Left ventricle myocardium inferior (tissue), 1 donor: ENCODE measurements at regions not wholly inside any gene's neighbourhood (a gene's known extent, or its start where the extent isn't known, plus 50 kb on each side); places are given as distances from the start of the nearest gene placed in this dataset.
"Not testable (repeated sequence)": the region's sequence is repeated elsewhere in the genome, so short reads cannot be mapped to it uniquely, and the experiment has no call there.

Experiments used
- DNase-seq: peaks from one replicate; pipeline ENCODE4 v3.0.0-alpha.2; 2020
- H3K27ac ChIP-seq: fragments of 200-600 bp; replicated peaks from 2 replicates; pipeline ENCODE4 v1.8.0; 2021
- H3K27me3 ChIP-seq: fragments of 200-600 bp; 2 replicates; pipeline ENCODE4 v1.8.0; 2021; ENCODE audit warnings: low read depth
- H3K36me3 ChIP-seq: fragments of 200-600 bp; 2 replicates; pipeline ENCODE4 v1.8.0; 2021
- H3K4me1 ChIP-seq: fragments of 200-600 bp; 2 replicates; pipeline ENCODE4 v1.8.0; 2021
- H3K4me3 ChIP-seq: fragments of 200-600 bp; 2 replicates; pipeline ENCODE4 v1.8.0; 2021; ENCODE audit warnings: mild to moderate bottlenecking, moderate library complexity
- H3K9me3 ChIP-seq: fragments of 200-600 bp; replicated peaks from 2 replicates; pipeline ENCODE4 v1.8.0; 2021
- CTCF ChIP-seq: fragments of 200-600 bp; IDR thresholded peaks from 2 replicates; pipeline ENCODE4 v1.8.0; 2021; ENCODE audit warnings: antibody characterized with exemption, mild to moderate bottlenecking, borderline replicate concordance
- intact Hi-C: fragments of 100-400 bp; cut with micrococcal nuclease; formaldehyde crosslinking; loops from one replicate; pipeline ENCODE4 v1.11.0; 2022
- donor health status: DM: no; HTN: yes; CAD: no; lungs with severe emphysema.

GRCh38 chr7:13115157-13115772 lies 427.8 kb downstream of the ARL4A start:
- Histone ChIP-seq H3K4me3 (no peak overlapping the region), H3K36me3 (no peaks in the 10 kb centered on the region), H3K9me3 (peaks cover 2% of the 10 kb centered on the region), H3K27me3 (no peaks in the 10 kb centered on the region), H3K4me1 (peaks cover 10% of the 10 kb centered on the region), H3K27ac (no peak overlapping the region)
- DNase-seq = no peak
- TF ChIP-seq CTCF = no peak
- intact Hi-C loops = no loop called here

DNA sequence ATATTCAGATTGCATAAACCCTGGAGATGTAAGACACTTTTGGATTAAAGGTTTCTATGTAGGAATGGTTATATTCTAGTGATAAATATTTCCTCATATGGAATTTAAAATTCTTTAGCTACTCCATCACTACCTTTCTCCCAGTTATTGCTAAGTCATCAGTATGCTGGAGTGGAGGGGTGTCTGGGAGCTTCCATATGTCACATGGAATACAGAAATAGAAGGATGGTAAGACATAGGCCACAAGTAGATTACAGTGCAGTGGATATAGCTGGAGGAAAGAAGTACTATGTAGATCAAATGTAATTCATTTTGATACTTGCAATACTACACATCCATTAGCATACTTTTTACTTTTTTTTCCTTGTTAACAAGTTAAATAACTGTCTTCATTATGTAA lies 428.4 kb downstream of the ARL4A start:
- TF ChIP-seq CTCF = no peak
- H3K27me3 ChIP-seq = no peaks in the 10 kb centered on the region

DNA sequence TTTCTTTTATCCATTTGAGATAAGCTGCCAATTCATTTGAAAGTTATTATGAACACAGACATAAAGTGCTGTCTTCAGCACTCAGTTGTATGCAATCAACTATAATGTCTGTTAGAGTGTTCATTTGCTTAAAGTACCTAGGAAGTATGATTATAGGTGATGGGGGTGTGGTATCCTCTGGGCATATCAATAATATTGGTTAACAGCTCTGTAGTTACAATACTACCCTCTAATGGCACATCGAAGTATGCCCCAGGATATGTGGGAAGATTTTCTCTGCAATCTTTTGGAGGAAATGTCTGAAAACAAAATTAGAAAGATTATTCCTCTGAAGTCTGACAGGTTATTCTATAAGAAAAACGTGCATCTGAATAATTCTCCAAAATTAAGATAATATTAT lies 429.7 kb downstream of the ARL4A start:
- no peak overlapping the region for H3K4me3 ChIP-seq
- no peaks in the 10 kb centered on the region for H3K27me3 ChIP-seq
- peak; percentile 50 for TF ChIP-seq CTCF
- intact Hi-C loops = no loop called here
- no peaks in the 10 kb centered on the region for H3K36me3 ChIP-seq
- H3K27ac ChIP-seq = no peak overlapping the region
- DNase-seq = no peak
- H3K4me1 ChIP-seq = peaks cover 10% of the 10 kb centered on the region
- H3K9me3 ChIP-seq = peaks cover 6% of the 10 kb centered on the region

More for the DNA sequence above, 428.4 kb downstream of the ARL4A start:
- Histone ChIP-seq H3K9me3 (no peaks in the 10 kb centered on the region), H3K36me3 (no peaks in the 10 kb centered on the region), H3K4me1 (peaks cover 10% of the 10 kb centered on the region), H3K4me3 (no peak overlapping the region), H3K27ac (no peak overlapping the region)
- intact Hi-C loops = no loop called here
- DNase-seq = no peak

DNA sequence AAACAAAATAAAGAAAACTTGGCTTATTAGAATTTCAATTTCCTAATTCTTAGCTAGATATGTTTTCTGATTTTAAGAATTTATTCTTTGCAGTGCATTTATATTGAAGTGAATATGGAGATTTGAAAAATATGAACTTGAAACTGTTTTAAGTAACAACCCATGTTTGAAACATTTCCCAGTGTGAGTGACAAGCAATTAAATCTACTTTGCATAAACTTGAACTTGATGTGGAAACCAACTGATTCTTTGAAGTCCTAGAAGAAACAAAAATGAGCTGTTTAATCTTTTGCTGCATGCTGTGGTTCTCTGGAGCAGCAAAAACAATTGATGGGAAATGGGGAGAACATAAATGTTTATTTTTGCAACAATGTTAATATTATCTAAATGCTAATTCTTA lies 430.2 kb downstream of the ARL4A start:
- H3K27ac ChIP-seq = no peak overlapping the region
- DNase-seq = no peak
- intact Hi-C loops = no loop called here
- no peaks in the 10 kb centered on the region for H3K36me3 ChIP-seq
- TF ChIP-seq CTCF = no peak
- H3K27me3 ChIP-seq = no peaks in the 10 kb centered on the region
- peaks cover 10% of the 10 kb centered on the region for H3K9me3 ChIP-seq
- peaks cover 10% of the 10 kb centered on the region for H3K4me1 ChIP-seq
- no peak overlapping the region for H3K4me3 ChIP-seq

GRCh38 chr7:13124629-13125028 lies 437.2 kb downstream of the ARL4A start:
- H3K36me3 ChIP-seq, H3K27ac ChIP-seq, H3K4me3 ChIP-seq, H3K27me3 ChIP-seq, DNase-seq, H3K4me1 ChIP-seq, intact Hi-C loops: not testable (repeated sequence)
- H3K9me3 ChIP-seq = peaks cover 26% of the 10 kb centered on the region

DNA sequence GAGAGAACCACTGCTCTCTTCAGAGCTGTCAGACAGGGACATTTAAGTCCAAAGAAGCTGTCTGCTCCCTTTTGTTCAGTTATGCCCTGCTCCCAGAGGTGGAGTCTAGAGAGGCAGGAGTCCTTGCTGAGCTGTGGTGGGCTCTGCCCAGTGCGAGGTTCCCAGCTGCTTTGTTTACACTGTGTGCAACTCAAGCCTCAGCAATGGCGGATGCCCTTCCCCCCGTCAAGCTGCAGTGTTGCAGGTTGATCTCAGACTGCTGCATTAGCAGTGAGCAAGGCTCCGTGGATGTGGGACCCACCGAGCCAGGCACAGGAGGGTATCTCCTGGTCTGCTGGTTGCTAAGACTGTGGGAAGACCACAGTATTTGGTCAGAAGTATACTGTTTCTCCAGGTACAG lies 438.9 kb downstream of the ARL4A start:
- intact Hi-C loops = no loop called here
- Histone ChIP-seq H3K27me3 (no peaks in the 10 kb centered on the region), H3K36me3 (no peaks in the 10 kb centered on the region), H3K4me1 (no peaks in the 10 kb centered on the region), H3K9me3 (peaks cover 26% of the 10 kb centered on the region), H3K27ac (no peak overlapping the region), H3K4me3 (no peak overlapping the region)
- no peak for DNase-seq
- no peak for TF ChIP-seq CTCF
